Neural cell (in vitro differentiated cells): ENCODE measurements at regions not wholly inside any gene's neighbourhood (a gene's known extent, or its start where the extent isn't known, plus 50 kb on each side); places are given as distances from the start of the nearest gene placed in this dataset.

Experiments used
- H2AFZ ChIP-seq: fragments of 200-600, 300-800 bp; sonication (generic), shearing (Covaris generic); 2 replicates; pipeline ENCODE4 v1.6.0; 2014; ENCODE audit warnings: low read depth, mild to moderate bottlenecking, antibody characterized with exemption, low read length, moderate library complexity
- H3F3A ChIP-seq: fragments of 200-600 bp; shearing (Covaris generic); 2 replicates; pipeline ENCODE4 v1.6.1; 2016; ENCODE audit warnings: mild to moderate bottlenecking, moderate library complexity, mixed read lengths, antibody characterized with exemption, low read length; ENCODE audit not compliant: insufficient read depth, poor library complexity, severe bottlenecking
- H3K27ac ChIP-seq: fragments of 200-600, 300-800 bp; sonication (generic), shearing (Covaris generic); 2 replicates; pipeline ENCODE4 v1.5.1; 2014; ENCODE audit warnings: mild to moderate bottlenecking, low read length, moderate library complexity
- H3K27me3 ChIP-seq: fragments of 300-800, 200-600 bp; sonication (generic), shearing (Covaris generic); 2 replicates; pipeline ENCODE4 v1.6.0; 2014; ENCODE audit warnings: mild to moderate bottlenecking, low read depth, low read length, moderate library complexity; ENCODE audit not compliant: insufficient read depth
- H3K36me3 ChIP-seq: fragments of 300-800, 200-600 bp; sonication (generic), shearing (Covaris generic); 2 replicates; pipeline ENCODE4 v1.5.1; 2014; ENCODE audit warnings: mild to moderate bottlenecking, antibody characterized with exemption, low read length, moderate library complexity; ENCODE audit not compliant: insufficient read depth
- H3K4me2 ChIP-seq: fragments of 300-800, 200-600 bp; sonication (generic), shearing (Covaris generic); 2 replicates; pipeline ENCODE4 v1.6.0; 2014; ENCODE audit warnings: mild to moderate bottlenecking, low read length
- H3K4me3 ChIP-seq: fragments of 300-800, 200-600 bp; sonication (generic), shearing (Covaris generic); 2 replicates; pipeline ENCODE4 v1.5.1; 2014; ENCODE audit warnings: mild to moderate bottlenecking, low read length, moderate library complexity
- H3K79me2 ChIP-seq: fragments of 200-600 bp; shearing (Covaris generic); replicated peaks from 2 replicates; pipeline ENCODE4 v1.6.0; 2014; ENCODE audit warnings: mild to moderate bottlenecking, low read length, moderate library complexity; ENCODE audit not compliant: insufficient read depth
- H3K9ac ChIP-seq: fragments of 300-800, 200-600 bp; sonication (generic), shearing (Covaris generic); 2 replicates; pipeline ENCODE4 v1.6.1; 2016; ENCODE audit warnings: mild to moderate bottlenecking, low read length, mixed read lengths
- H3K9me2 ChIP-seq: fragments of 200-600 bp; shearing (Covaris generic); 2 replicates; pipeline ENCODE4 v1.6.1; 2016; ENCODE audit warnings: mild to moderate bottlenecking, low read length, mixed read lengths; ENCODE audit not compliant: insufficient read depth
- H3K9me3 ChIP-seq: fragments of 200-600, 300-800 bp; sonication (generic), shearing (Covaris generic); 2 replicates; pipeline ENCODE4 v1.6.1; 2016; ENCODE audit warnings: mild to moderate bottlenecking, mixed run types, low read length, moderate library complexity, mixed read lengths
- H4K20me1 ChIP-seq: fragments of 200-600 bp; shearing (Covaris generic); 2 replicates; pipeline ENCODE4 v1.6.1; 2016; ENCODE audit warnings: mild to moderate bottlenecking, mixed run types; ENCODE audit not compliant: insufficient read depth
- EP300 ChIP-seq: fragments of 450-650 bp; conservative IDR thresholded peaks from 2 replicates; pipeline ENCODE4 v1.6.1; 2014; ENCODE audit warnings: antibody characterized with exemption, mild to moderate bottlenecking, moderate library complexity; ENCODE audit not compliant: poor library complexity, severe bottlenecking
- EZH2 ChIP-seq: fragments of 200-600, 300-800 bp; shearing (Covaris generic), sonication (generic); IDR thresholded peaks from 2 replicates; pipeline ENCODE4 v1.6.1; 2014; ENCODE audit warnings: antibody characterized with exemption, low read length, borderline replicate concordance, mild to moderate bottlenecking; ENCODE audit not compliant: insufficient read depth, poor library complexity, severe bottlenecking
- MXI1 ChIP-seq: fragments of 450-650 bp; conservative IDR thresholded peaks from 2 replicates; pipeline ENCODE4 v1.6.1; 2014; ENCODE audit warnings: antibody characterized with exemption, mild to moderate bottlenecking; ENCODE audit not compliant: poor library complexity, severe bottlenecking
- POLR2AphosphoS5 ChIP-seq: IDR thresholded peaks from 2 replicates; pipeline ENCODE4 v1.6.1; 2012
- RAD21 ChIP-seq: fragments of 450-650 bp; conservative IDR thresholded peaks from 2 replicates; pipeline ENCODE4 v1.6.1; 2014; ENCODE audit warnings: antibody characterized with exemption, mild to moderate bottlenecking, moderate library complexity
- SMC3 ChIP-seq: fragments of 450-650 bp; conservative IDR thresholded peaks from 2 replicates; pipeline ENCODE4 v1.6.1; 2014; ENCODE audit warnings: antibody characterized with exemption, mild to moderate bottlenecking, moderate library complexity; ENCODE audit not compliant: poor library complexity
- TAF1 ChIP-seq: IDR thresholded peaks from 2 replicates; pipeline ENCODE4 v1.6.1; 2012; ENCODE audit warnings: low read depth
- TF ChIP-seq, protein P1 (sequence below): IDR thresholded peaks from 2 replicates; pipeline ENCODE4 v1.6.1; 2012; ENCODE audit warnings: borderline replicate concordance
- TF ChIP-seq, protein P2 (sequence below): fragments of 450-650 bp; IDR thresholded peaks from 2 replicates; pipeline ENCODE4 v1.5.1; 2014; ENCODE audit warnings: antibody characterized with exemption, mild to moderate bottlenecking, moderate library complexity; ENCODE audit not compliant: poor library complexity, severe bottlenecking

DNA sequence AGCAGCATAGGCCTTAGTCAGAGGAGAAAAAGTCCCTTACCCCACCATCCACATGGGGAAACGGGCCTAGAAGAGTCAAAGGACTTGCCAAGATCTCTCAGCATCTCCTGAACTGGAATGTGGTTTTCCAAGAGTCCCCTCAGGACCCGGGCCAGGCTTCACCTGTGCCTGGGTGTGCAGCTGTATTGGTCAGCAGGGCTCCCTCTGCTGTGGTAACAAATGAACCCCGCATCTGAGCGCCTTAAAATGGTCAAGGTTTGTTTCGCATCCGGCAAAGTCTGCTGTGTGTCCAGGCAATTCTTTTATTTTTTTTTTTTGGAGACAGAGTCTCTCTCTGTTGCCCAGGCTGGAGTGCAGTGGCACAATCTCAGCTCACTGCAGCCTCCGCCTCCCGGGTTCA, 168.0 kb upstream of the IER5L start:
- no peaks in the 10 kb centered on the region for H3K36me3 ChIP-seq
- no peaks in the 10 kb centered on the region for H3K9me2 ChIP-seq
- H3K27me3 ChIP-seq, result no peaks in the 10 kb centered on the region
- no peaks in the 10 kb centered on the region for H3K79me2 ChIP-seq
- H3K4me3 ChIP-seq, result no peak overlapping the region
- H3K9ac ChIP-seq, result no peak overlapping the region
- H4K20me1 ChIP-seq, result no peaks in the 10 kb centered on the region
- H3F3A ChIP-seq, result no peaks in the 10 kb centered on the region
- TF ChIP-seq, protein P1, sequence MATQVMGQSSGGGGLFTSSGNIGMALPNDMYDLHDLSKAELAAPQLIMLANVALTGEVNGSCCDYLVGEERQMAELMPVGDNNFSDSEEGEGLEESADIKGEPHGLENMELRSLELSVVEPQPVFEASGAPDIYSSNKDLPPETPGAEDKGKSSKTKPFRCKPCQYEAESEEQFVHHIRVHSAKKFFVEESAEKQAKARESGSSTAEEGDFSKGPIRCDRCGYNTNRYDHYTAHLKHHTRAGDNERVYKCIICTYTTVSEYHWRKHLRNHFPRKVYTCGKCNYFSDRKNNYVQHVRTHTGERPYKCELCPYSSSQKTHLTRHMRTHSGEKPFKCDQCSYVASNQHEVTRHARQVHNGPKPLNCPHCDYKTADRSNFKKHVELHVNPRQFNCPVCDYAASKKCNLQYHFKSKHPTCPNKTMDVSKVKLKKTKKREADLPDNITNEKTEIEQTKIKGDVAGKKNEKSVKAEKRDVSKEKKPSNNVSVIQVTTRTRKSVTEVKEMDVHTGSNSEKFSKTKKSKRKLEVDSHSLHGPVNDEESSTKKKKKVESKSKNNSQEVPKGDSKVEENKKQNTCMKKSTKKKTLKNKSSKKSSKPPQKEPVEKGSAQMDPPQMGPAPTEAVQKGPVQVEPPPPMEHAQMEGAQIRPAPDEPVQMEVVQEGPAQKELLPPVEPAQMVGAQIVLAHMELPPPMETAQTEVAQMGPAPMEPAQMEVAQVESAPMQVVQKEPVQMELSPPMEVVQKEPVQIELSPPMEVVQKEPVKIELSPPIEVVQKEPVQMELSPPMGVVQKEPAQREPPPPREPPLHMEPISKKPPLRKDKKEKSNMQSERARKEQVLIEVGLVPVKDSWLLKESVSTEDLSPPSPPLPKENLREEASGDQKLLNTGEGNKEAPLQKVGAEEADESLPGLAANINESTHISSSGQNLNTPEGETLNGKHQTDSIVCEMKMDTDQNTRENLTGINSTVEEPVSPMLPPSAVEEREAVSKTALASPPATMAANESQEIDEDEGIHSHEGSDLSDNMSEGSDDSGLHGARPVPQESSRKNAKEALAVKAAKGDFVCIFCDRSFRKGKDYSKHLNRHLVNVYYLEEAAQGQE, result no peak
- TF ChIP-seq SMC3 (no peak), RAD21 (no peak)
- no peak overlapping the region for H3K4me2 ChIP-seq
- H2AFZ ChIP-seq, result no peak overlapping the region
- no peak overlapping the region for H3K27ac ChIP-seq
- no peaks in the 10 kb centered on the region for H3K9me3 ChIP-seq

DNA sequence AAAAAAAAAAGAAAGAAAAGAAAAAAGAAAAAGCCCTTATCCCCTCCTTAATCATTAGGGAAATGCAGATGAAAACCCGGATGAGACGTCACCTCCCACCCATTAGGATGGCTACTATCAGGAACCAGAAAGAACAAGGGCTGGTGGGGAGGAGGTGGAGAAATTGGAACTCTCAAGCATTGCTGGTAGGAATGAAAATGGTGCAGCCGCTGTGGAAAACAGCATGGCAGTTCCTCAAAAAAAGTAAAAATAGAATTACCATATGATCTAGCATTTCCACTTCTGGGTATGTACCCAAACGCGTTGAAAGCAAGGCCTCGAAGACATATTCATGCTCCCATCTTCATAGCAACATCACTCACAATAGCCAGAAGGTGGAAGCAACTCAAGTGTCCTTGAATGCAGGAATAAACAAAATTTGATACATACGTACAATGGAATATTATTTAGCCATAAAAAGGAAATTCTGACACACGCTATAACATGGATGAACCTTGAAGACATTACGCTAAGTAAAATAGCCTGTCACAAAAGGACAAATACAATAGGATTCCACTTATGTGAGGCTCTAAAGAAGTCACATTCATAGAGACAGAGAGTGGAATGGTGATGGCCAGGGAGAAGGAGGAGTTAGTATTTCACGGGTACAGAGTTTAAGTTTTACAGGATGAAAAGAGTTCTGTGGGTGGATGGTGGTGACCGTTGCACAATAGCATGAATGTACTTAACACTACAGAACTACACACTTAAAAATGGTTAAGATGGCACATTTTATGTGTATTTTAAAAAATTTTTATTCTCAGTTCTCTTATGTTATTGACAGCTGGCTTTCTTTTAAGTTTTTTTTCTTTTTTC, 166.8 kb upstream of the IER5L start:
- Histone ChIP-seq H3K27ac (no peak overlapping the region), H3K27me3 (no peaks in the 10 kb centered on the region)

More for the DNA sequence above, 166.8 kb upstream of the IER5L start:
- no peaks in the 10 kb centered on the region for H3K79me2 ChIP-seq
- no peak for TF ChIP-seq SMC3
- TF ChIP-seq TAF1, result no peak
- TF ChIP-seq EZH2, result no peak
- no peak for TF ChIP-seq RAD21
- TF ChIP-seq EP300, result no peak
- TF ChIP-seq, protein P1, result no peak
- TF ChIP-seq POLR2AphosphoS5, result no peak
- TF ChIP-seq, protein P2, sequence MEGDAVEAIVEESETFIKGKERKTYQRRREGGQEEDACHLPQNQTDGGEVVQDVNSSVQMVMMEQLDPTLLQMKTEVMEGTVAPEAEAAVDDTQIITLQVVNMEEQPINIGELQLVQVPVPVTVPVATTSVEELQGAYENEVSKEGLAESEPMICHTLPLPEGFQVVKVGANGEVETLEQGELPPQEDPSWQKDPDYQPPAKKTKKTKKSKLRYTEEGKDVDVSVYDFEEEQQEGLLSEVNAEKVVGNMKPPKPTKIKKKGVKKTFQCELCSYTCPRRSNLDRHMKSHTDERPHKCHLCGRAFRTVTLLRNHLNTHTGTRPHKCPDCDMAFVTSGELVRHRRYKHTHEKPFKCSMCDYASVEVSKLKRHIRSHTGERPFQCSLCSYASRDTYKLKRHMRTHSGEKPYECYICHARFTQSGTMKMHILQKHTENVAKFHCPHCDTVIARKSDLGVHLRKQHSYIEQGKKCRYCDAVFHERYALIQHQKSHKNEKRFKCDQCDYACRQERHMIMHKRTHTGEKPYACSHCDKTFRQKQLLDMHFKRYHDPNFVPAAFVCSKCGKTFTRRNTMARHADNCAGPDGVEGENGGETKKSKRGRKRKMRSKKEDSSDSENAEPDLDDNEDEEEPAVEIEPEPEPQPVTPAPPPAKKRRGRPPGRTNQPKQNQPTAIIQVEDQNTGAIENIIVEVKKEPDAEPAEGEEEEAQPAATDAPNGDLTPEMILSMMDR, result no peak
- no peak for TF ChIP-seq MXI1
- H3F3A ChIP-seq, result no peaks in the 10 kb centered on the region
- no peak overlapping the region for H3K4me2 ChIP-seq
- H4K20me1 ChIP-seq, result no peaks in the 10 kb centered on the region
- no peak overlapping the region for H3K4me3 ChIP-seq
- no peak overlapping the region for H2AFZ ChIP-seq
- no peak overlapping the region for H3K9ac ChIP-seq
- no peaks in the 10 kb centered on the region for H3K9me2 ChIP-seq
- H3K36me3 ChIP-seq, result no peaks in the 10 kb centered on the region
- no peaks in the 10 kb centered on the region for H3K9me3 ChIP-seq
